Osteoblast (primary cell): ENCODE measurements at regions not wholly inside any gene's neighbourhood (a gene's known extent, or its start where the extent isn't known, plus 50 kb on each side); places are given as distances from the start of the nearest gene placed in this dataset.
"Not testable (repeated sequence)": the region's sequence is repeated elsewhere in the genome, so short reads cannot be mapped to it uniquely, and the experiment has no call there.

Source experiments
- DNase-seq: peaks from one replicate; pipeline ENCODE4 v3.0.0; 2011; ENCODE audit warnings: low spot score, mixed read lengths; ENCODE audit not compliant: insufficient read length; ENCODE audit errors: missing footprints
- H2AFZ ChIP-seq: 2 replicates; pipeline ENCODE4 v1.6.0; 2011; ENCODE audit warnings: mild to moderate bottlenecking, low read length
- H3K27ac ChIP-seq: 2 replicates; pipeline ENCODE4 v1.5.1; 2011; ENCODE audit warnings: mild to moderate bottlenecking, low read depth, low read length, moderate library complexity
- H3K27me3 ChIP-seq: 2 replicates; pipeline ENCODE4 v1.6.0; 2012; ENCODE audit warnings: mild to moderate bottlenecking, control low read depth, inconsistent platforms, low read length, moderate library complexity; ENCODE audit not compliant: insufficient read depth
- H3K36me3 ChIP-seq: 2 replicates; pipeline ENCODE4 v1.5.1; 2011; ENCODE audit warnings: mild to moderate bottlenecking, low read length, control low read depth, moderate library complexity; ENCODE audit not compliant: insufficient read depth
- H3K4me1 ChIP-seq: 2 replicates; pipeline ENCODE4 v1.5.1; 2011; ENCODE audit warnings: mild to moderate bottlenecking, low read length, control low read depth, moderate library complexity; ENCODE audit not compliant: insufficient read depth
- H3K4me2 ChIP-seq: 2 replicates; pipeline ENCODE4 v1.6.0; 2011; ENCODE audit warnings: mild to moderate bottlenecking, low read length; ENCODE audit not compliant: insufficient read depth
- H3K4me3 ChIP-seq: fragments of 200-600 bp; sonication (generic); 3 replicates; pipeline ENCODE4 v1.5.1; 2012; ENCODE audit warnings: mild to moderate bottlenecking, low read length, inconsistent platforms; ENCODE audit not compliant: insufficient read depth
- H3K79me2 ChIP-seq: 2 replicates; pipeline ENCODE4 v1.6.0; 2012; ENCODE audit warnings: mild to moderate bottlenecking, low read length, control low read depth, inconsistent platforms; ENCODE audit not compliant: insufficient read depth
- H3K9me3 ChIP-seq: 2 replicates; pipeline ENCODE4 v1.5.1; 2011; ENCODE audit warnings: low read depth, low read length, control low read depth
- H4K20me1 ChIP-seq: 2 replicates; pipeline ENCODE4 v1.6.0; 2012; ENCODE audit warnings: mild to moderate bottlenecking, low read length, control low read depth; ENCODE audit not compliant: insufficient read depth
- CTCF ChIP-seq: IDR thresholded peaks from 2 replicates; pipeline ENCODE4 v1.5.1; 2011; ENCODE audit warnings: mild to moderate bottlenecking, low read depth, low read length, moderate library complexity; ENCODE audit errors: extremely low read depth

- Histone ChIP-seq H3K27me3 (no peaks in the 10 kb centered on the region), H3K4me1 (no peaks in the 10 kb centered on the region), H3K36me3 (no peaks in the 10 kb centered on the region), H3K4me3 (no peak overlapping the region), H2AFZ (no peak overlapping the region), H3K9me3 (no peaks in the 10 kb centered on the region), H3K27ac (no peak overlapping the region), H3K4me2 (no peak overlapping the region), H3K79me2 (no peaks in the 10 kb centered on the region), H4K20me1 (no peaks in the 10 kb centered on the region)
- peak; percentile 53 for DNase-seq
- TF ChIP-seq CTCF = no peak
These were observed 63.3 kb downstream of the POU4F1 start for GRCh38 chr13:78540058-78540457.

GRCh38 chr13:78526044-78526443 is 77.3 kb downstream of the POU4F1 start:
- H3K27ac ChIP-seq, H3K36me3 ChIP-seq, H4K20me1 ChIP-seq, H3K4me2 ChIP-seq, DNase-seq, H3K27me3 ChIP-seq, H3K4me3 ChIP-seq, H3K79me2 ChIP-seq, H3K4me1 ChIP-seq, H3K9me3 ChIP-seq, H2AFZ ChIP-seq: not testable (repeated sequence)

GRCh38 chr13:78524936-78525335 is 78.4 kb downstream of the POU4F1 start:
- no peaks in the 10 kb centered on the region for H3K27me3 ChIP-seq
- no peaks in the 10 kb centered on the region for H3K36me3 ChIP-seq
- no peak overlapping the region for H3K4me2 ChIP-seq
- no peak for TF ChIP-seq CTCF
- H3K4me1 ChIP-seq = no peaks in the 10 kb centered on the region
- H3K79me2 ChIP-seq = no peaks in the 10 kb centered on the region
- H3K9me3 ChIP-seq = no peaks in the 10 kb centered on the region
- peak; percentile 72 for DNase-seq
- no peak overlapping the region for H3K27ac ChIP-seq
- H2AFZ ChIP-seq = no peak overlapping the region
- H4K20me1 ChIP-seq = no peaks in the 10 kb centered on the region
- no peak overlapping the region for H3K4me3 ChIP-seq

- Histone ChIP-seq H3K4me3 (no peak overlapping the region), H3K4me2 (no peak overlapping the region), H2AFZ (no peak overlapping the region), H3K36me3 (no peaks in the 10 kb centered on the region), H3K27me3 (no peaks in the 10 kb centered on the region), H3K79me2 (no peaks in the 10 kb centered on the region), H4K20me1 (no peaks in the 10 kb centered on the region), H3K9me3 (no peaks in the 10 kb centered on the region), H3K27ac (no peak overlapping the region), H3K4me1 (no peaks in the 10 kb centered on the region)
- no peak for TF ChIP-seq CTCF
- no peak for DNase-seq
These were observed 82.3 kb downstream of the POU4F1 start for GRCh38 chr13:78521091-78521490.

- no peak for TF ChIP-seq CTCF
- no peak overlapping the region for H3K27ac ChIP-seq
- no peaks in the 10 kb centered on the region for H3K27me3 ChIP-seq
- DNase-seq = no peak
- no peaks in the 10 kb centered on the region for H4K20me1 ChIP-seq
- no peaks in the 10 kb centered on the region for H3K4me1 ChIP-seq
- H3K4me2 ChIP-seq = no peak overlapping the region
- H2AFZ ChIP-seq = no peak overlapping the region
- H3K4me3 ChIP-seq = no peak overlapping the region
- no peaks in the 10 kb centered on the region for H3K36me3 ChIP-seq
- no peaks in the 10 kb centered on the region for H3K79me2 ChIP-seq
- H3K9me3 ChIP-seq = no peaks in the 10 kb centered on the region
These were observed 82.9 kb downstream of the POU4F1 start for GRCh38 chr13:78520425-78520824.

GRCh38 chr13:78518482-78518881 is 84.9 kb downstream of the POU4F1 start:
- H3K27ac ChIP-seq, H2AFZ ChIP-seq, H3K4me1 ChIP-seq, H3K36me3 ChIP-seq, H4K20me1 ChIP-seq, DNase-seq, H3K4me2 ChIP-seq, H3K27me3 ChIP-seq, H3K4me3 ChIP-seq, H3K79me2 ChIP-seq, H3K9me3 ChIP-seq: not testable (repeated sequence)
